Stomach smooth muscle (tissue), 2 donors: ENCODE measurements at regions not wholly inside any gene's neighbourhood (a gene's known extent, or its start where the extent isn't known, plus 50 kb on each side); places are given as distances from the start of the nearest gene placed in this dataset.

ENCODE experiments used
- H3K27ac ChIP-seq: one replicate; pipeline ENCODE4 v1.7.0; 2013; ENCODE audit warnings: mild to moderate bottlenecking, low read length, inconsistent platforms
- H3K27me3 ChIP-seq, 2 donors: one replicate each; pipeline ENCODE4 v1.7.0; 2013; ENCODE audit warnings: low read length in 2 of 2; ENCODE audit not compliant: insufficient read depth in 2 of 2, control insufficient read depth in 1 of 2
- H3K36me3 ChIP-seq, 2 donors: one replicate each; pipeline ENCODE4 v1.7.0; 2013; ENCODE audit warnings: low read length in 2 of 2; ENCODE audit not compliant: control insufficient read depth in 2 of 2, insufficient read depth in 2 of 2
- H3K4me1 ChIP-seq: one replicate; pipeline ENCODE4 v1.7.0; 2013; ENCODE audit warnings: low read length; ENCODE audit not compliant: control insufficient read depth, insufficient read depth
- H3K4me3 ChIP-seq, 2 donors: one replicate each; pipeline ENCODE4 v1.7.0; 2013; ENCODE audit warnings: low read length in 2 of 2
- H3K9ac ChIP-seq, 2 donors: one replicate each; pipeline ENCODE4 v1.7.0; 2013; ENCODE audit warnings: low read length in 2 of 2, mild to moderate bottlenecking in 1 of 2
- H3K9me3 ChIP-seq, 2 donors: one replicate each; pipeline ENCODE4 v1.7.0; 2013; ENCODE audit warnings: low read length in 2 of 2; ENCODE audit not compliant: control insufficient read depth in 2 of 2
- donor health status: healthy.
- donor health status: Pancreatic carcinoma.

DNA sequence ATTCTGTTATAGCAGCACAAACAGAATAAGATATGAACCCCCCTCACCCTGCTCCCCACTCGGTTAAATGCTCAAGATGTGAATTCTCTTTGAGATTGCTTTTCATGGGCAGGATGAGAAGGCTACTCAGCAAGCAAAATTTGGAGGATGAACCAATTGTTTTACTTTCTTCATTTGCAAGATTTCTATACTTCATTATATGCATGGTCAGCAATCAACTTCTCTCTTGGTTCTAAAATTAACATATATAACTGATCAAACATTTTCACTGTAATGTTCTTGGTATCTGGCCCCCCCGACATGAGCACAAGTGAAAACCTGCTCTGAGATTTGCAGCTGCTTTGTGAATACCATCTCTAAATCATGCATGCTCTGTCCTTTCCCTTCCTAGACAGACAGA, 556.1 kb upstream of the MDFIC2 start:
- no peaks in the 10 kb centered on the region for H3K4me1 ChIP-seq
- no peaks in the 10 kb centered on the region for H3K27me3 ChIP-seq
- H3K36me3 ChIP-seq: no peaks in the 10 kb centered on the region
- no peak overlapping the region for H3K4me3 ChIP-seq
- H3K9me3 ChIP-seq: peaks cover 0 to 7% of the 10 kb centered on the region in 2 donors
- no peak overlapping the region for H3K27ac ChIP-seq
- H3K9ac ChIP-seq: no peak overlapping the region

DNA sequence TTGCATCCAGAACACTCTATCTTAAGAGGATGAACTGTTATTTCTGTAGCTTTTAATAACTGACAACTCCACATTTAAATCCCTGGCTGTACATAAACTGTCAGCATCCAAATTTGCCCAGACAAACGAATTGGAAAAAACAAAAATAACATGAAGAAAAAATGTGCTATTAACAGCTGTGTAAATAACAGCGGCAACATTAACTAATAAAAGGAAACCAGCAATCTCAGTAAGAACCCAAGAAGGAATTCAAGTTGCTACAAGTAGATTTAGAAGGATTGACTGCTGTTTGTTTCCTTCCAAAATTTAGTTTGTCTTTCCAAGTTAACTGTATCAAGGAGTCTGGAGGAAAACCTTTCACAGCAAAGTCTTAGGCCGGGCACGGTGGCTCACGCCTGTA, 550.6 kb upstream of the MDFIC2 start:
- Histone ChIP-seq H3K27me3 (no peaks in the 10 kb centered on the region), H3K9ac (no peak overlapping the region), H3K9me3 (peaks cover 0 to 7% of the 10 kb centered on the region in 2 donors), H3K4me1 (peaks cover 4% of the 10 kb centered on the region), H3K36me3 (no peaks in the 10 kb centered on the region), H3K27ac (no peak overlapping the region), H3K4me3 (no peak overlapping the region)

DNA sequence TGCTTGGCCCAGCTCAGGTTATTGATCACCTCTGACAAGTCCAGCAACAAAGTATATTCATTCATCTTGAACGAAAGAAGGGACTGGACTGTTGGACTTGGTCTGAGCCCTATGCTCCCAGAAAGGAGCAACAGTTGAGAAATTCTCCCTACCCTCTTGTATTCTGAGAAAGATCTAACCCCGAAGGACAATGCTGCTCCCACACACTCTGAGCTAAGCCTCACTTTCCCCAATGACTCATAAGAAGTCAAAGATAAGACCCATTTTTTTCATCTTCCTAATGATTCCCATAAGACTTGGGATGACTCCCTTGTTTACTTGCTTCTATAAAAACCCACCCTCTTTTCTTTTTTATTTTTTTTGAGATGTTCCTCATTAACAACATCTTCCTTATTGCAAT, 549.4 kb upstream of the MDFIC2 start:
- Histone ChIP-seq H3K9me3 (peaks cover 0 to 7% of the 10 kb centered on the region in 2 donors), H3K4me3 (no peak overlapping the region), H3K27ac (no peak overlapping the region), H3K36me3 (no peaks in the 10 kb centered on the region), H3K27me3 (no peaks in the 10 kb centered on the region), H3K9ac (no peak overlapping the region), H3K4me1 (peaks cover 6% of the 10 kb centered on the region)

DNA sequence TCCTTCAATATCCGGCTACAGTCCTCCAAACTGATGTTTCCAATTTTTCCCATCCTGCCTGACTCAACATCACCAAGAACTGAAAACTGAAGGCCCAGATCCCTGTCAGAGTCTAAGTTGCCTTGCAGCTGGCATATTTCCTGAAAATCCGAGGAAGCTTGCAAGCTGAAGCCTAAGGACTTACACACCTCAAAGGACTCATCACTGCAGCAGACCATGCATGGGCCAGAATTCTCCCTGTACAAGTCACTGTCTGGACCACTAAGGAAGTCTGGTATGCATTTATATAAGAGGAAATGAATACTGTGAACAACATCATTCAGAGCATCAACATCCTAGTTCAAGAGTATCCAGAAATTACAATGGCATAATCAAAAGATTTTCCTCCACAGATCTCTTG, 548.8 kb upstream of the MDFIC2 start:
- no peak overlapping the region for H3K27ac ChIP-seq
- no peak overlapping the region for H3K4me3 ChIP-seq
- peaks cover 0 to 3% of the 10 kb centered on the region in 2 donors for H3K9me3 ChIP-seq
- no peaks in the 10 kb centered on the region for H3K27me3 ChIP-seq
- peaks cover 6% of the 10 kb centered on the region for H3K4me1 ChIP-seq
- H3K9ac ChIP-seq: no peak overlapping the region
- no peaks in the 10 kb centered on the region for H3K36me3 ChIP-seq

DNA sequence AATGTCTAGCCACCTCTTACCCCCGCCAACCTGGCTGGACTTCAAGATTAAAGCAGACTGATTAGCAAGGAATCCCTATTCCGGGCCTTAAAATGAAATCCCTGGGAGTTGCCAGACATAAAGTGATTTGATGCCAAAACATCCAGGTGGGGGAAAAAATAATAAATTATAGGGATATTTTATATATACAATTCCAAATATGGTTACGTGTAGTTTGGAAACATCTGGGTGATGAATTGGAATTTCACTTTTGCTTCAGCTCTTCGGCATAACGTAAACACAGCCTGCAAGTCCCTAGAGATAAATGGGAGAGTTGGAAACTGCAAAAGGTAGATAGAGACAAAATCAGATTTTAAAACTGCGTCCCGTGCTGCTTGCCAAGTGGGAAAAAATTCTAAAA, 545.5 kb upstream of the MDFIC2 start:
- no peaks in the 10 kb centered on the region for H3K27me3 ChIP-seq
- H3K4me3 ChIP-seq: peak overlapping the region in 1 of 2 donors; percentile 54
- no peaks in the 10 kb centered on the region for H3K9me3 ChIP-seq
- H3K27ac ChIP-seq: no peak overlapping the region
- no peaks in the 10 kb centered on the region for H3K36me3 ChIP-seq
- H3K9ac ChIP-seq: peak overlapping the region in 1 of 2 donors; percentile 46
- peaks cover 10% of the 10 kb centered on the region for H3K4me1 ChIP-seq

DNA sequence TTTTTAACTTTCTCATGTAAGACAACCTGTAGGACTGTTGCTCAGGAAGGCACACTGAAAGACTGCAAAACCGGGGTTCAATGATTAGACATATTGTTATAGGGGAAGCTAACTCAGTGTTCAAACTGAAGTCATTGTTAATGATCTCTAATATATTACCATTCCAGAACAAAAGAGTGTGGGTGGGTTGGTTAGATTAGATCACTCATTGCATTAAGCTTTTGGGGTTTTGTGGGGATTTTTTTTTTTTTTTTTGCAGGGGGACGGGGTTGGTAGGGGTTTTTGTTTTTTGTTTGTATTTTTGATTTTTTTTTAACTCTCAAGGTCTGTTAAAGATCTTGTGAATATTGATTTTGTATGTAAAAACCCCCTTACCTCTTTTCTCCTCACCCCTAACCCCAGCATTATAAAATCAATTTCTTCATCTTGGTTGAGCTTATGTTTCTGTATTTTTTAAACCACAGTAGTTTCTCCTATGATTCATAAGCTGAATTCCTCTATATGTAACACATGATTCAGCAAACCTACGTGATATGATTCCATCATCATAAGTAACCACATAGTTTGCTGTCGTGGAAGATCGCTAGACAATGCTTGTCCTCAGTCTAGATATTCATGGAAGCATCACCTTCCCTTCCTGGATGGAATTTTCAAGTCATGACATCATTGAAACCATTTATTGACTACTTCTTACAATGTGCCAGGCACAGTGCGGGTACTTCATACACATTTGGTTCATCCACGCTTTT, 544.1 kb upstream of the MDFIC2 start:
- H3K27ac ChIP-seq: no peak overlapping the region
- no peaks in the 10 kb centered on the region for H3K36me3 ChIP-seq
- H3K9ac ChIP-seq: no peak overlapping the region

DNA sequence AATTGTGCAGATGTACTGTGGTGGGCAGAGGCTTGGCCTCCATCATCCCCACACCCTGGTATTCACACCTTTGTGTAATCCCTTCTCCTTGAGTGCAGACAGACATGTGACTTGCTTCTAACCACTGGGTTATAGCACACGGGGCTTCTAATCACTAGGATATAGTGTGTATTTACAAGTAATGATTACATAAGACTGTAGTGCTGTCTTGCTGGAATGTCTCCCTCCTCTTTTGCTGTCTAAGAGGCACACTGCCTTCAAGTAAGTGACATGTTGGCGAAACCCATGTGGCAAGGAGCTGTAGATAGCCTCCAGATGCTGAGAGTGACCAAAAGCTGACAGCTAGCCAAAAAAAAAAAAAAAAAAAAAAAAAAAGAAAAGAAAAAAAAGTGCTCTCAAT, 542.7 kb upstream of the MDFIC2 start:
- Histone ChIP-seq H3K36me3 (no peaks in the 10 kb centered on the region), H3K27me3 (no peaks in the 10 kb centered on the region), H3K4me3 (no peak overlapping the region), H3K9me3 (no peaks in the 10 kb centered on the region), H3K9ac (no peak overlapping the region), H3K4me1 (peaks cover 30% of the 10 kb centered on the region), H3K27ac (peak overlapping the region; percentile 37)

More for the DNA sequence above, 544.1 kb upstream of the MDFIC2 start:
- Histone ChIP-seq H3K9me3 (no peaks in the 10 kb centered on the region), H3K4me1 (peaks cover 21% of the 10 kb centered on the region), H3K4me3 (no peak overlapping the region), H3K27me3 (no peaks in the 10 kb centered on the region)

DNA sequence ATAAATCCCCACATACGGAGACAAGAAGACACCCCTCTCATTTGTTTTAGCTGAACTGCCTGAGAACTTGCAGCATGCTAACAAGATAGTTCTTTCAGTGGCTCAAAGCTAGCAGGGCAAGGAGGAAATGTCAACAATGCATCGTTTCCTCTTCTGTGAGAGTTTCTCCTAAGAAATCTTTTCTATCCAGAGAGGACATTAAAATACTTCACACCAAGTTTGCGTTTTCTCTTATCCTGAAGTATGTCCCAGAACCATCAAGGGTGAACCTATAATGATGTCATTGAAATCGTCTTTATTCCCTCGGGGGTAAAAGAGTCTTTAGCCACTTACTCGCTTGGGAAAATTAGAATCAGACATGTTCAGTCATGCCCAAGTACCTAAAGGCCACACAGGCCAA, 541.7 kb upstream of the MDFIC2 start:
- Histone ChIP-seq H3K36me3 (no peaks in the 10 kb centered on the region), H3K27ac (no peak overlapping the region), H3K4me3 (no peak overlapping the region), H3K4me1 (peaks cover 33% of the 10 kb centered on the region), H3K9me3 (no peaks in the 10 kb centered on the region), H3K27me3 (no peaks in the 10 kb centered on the region), H3K9ac (no peak overlapping the region)

DNA sequence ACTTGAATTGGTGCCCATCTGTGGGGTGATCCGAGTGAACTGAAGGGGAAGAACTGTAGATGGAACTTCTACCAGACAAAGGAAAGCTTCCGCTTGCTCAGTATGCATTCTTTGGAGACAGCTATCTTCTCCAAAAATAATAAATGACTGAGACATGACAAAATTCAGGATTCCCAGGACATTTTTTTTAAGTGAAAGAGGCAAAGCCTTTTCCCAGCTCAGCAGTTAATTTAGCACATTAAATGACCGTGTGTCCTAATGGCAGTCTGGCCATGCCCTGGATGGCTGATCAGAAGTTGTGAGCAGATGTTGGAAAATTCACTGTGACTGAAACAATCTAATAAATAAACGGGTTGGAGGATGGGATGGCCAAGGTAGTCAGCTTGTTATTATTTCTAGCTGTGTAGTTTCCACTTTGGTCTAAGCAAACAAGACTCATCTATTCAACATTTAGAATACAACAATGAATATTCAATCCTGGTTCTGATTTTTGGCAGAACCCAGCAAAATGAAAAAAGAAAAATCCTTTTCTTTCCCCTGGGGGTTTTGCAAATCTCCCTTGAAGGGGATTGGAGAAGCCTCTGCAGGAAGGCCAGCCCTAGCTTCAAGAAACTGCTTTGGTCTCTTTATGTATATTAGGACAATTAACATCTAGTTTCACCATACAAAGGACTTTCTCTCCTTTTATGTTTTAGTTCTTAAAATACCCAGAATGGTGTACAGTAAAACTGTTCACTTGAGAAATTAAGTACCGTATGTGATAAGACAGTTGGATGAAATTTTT, 540.9 kb upstream of the MDFIC2 start:
- Histone ChIP-seq H3K27ac (peak overlapping the region; percentile 37), H3K9me3 (no peaks in the 10 kb centered on the region), H3K9ac (no peak overlapping the region), H3K4me1 (peaks cover 31% of the 10 kb centered on the region), H3K4me3 (no peak overlapping the region), H3K36me3 (no peaks in the 10 kb centered on the region), H3K27me3 (no peaks in the 10 kb centered on the region)

DNA sequence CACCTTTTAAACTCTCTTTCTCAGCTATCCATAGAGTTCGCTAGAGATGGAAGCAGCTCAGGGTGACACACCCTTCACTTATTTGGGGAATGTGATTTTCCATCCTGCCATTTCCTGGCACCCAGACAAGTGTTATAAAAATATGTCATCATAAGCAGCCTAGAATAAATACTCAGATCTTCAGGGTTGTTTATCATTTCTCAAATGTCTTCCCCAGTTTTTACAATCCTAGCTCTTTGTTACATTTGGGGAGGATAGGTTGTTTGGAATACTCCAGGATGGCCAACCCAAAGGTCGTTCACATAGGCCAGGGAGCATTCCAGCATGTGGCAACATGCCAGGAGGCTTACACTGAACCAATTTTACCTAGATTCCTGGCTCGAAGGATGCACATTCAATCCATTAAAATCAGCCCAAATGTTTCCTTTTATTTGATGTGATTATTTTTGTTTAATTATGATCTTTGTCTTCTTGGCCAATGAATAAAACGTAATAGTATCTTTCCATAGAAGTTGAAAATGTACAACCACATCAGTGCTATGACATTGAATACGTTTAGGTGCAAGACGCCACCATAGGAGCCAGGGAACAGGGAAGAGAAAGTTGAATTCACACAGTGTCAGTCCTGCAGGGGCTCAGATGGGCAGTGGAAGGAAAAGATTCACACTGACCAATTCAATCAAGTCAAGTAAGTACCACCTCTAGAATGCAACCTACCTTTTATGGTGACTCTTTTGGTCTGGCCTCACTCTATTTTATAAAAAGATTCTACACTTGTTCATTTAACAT, 537.7 kb upstream of the MDFIC2 start:
- Histone ChIP-seq H3K36me3 (no peaks in the 10 kb centered on the region), H3K9me3 (no peaks in the 10 kb centered on the region), H3K4me1 (peaks cover 28% of the 10 kb centered on the region), H3K27me3 (no peaks in the 10 kb centered on the region), H3K27ac (peak overlapping the region; percentile 49), H3K4me3 (no peak overlapping the region), H3K9ac (no peak overlapping the region)
